ENCODE measurements at regions not wholly inside any gene's neighbourhood (a gene's known extent, or its start where the extent isn't known, plus 50 kb on each side); places are given as distances from the start of the nearest gene placed in this dataset.

- Histone ChIP-seq H2AFZ (ENCODE audit: low read length) (no peak overlapping the region), H3K9ac (ENCODE audit: extremely low read depth, insufficient read length, low read length) (no peak overlapping the region), H4K8ac (replicated peaks; ENCODE audit: insufficient read length, low read depth, low read length) (no peak overlapping the region), H3K23ac (ENCODE audit: insufficient read length, low read depth, low read length) (no peak overlapping the region), H3K27me3 (ENCODE audit: insufficient read depth, low read length) (no peaks in the 10 kb centered on the region), H3K4me1 (ENCODE audit: insufficient read depth, low read length) (no peaks in the 10 kb centered on the region), H3T11ph (ENCODE audit: low read length) (no peak overlapping the region), H2BK5ac (ENCODE audit: insufficient read length, low read length) (no peak overlapping the region), H3K4me2 (ENCODE audit: insufficient read depth, insufficient read length, low read length) (no peak overlapping the region), H2BK120ac (ENCODE audit: low read depth, low read length, poor library complexity, severe bottlenecking) (no peak overlapping the region), H3K18ac (ENCODE audit: insufficient read length, low read depth, low read length) (no peak overlapping the region), H3K23me2 (ENCODE audit: insufficient read length, low read depth, low read length, poor library complexity, severe bottlenecking) (no peaks in the 10 kb centered on the region), H3K4ac (ENCODE audit: low read depth, low read length) (no peak overlapping the region), H3K79me1 (ENCODE audit: insufficient read depth, low read depth, low read length, poor library complexity, severe bottlenecking) (no peaks in the 10 kb centered on the region), H4K5ac (ENCODE audit: insufficient read length, low read depth, low read length) (no peak overlapping the region), H3K27ac (ENCODE audit: insufficient read length, low read depth, low read length) (no peak overlapping the region), H3K79me2 (ENCODE audit: insufficient read depth, low read length) (no peaks in the 10 kb centered on the region), H2AK5ac (ENCODE audit: insufficient read length, low read length) (no peak overlapping the region), H3K9me3 (ENCODE audit: control insufficient read depth, low read depth, low read length) (no peaks in the 10 kb centered on the region), H2BK12ac (ENCODE audit: insufficient read length, low read depth, low read length) (no peak overlapping the region), H3K56ac (ENCODE audit: insufficient read length, low read depth, low read length) (no peak overlapping the region), H4K20me1 (ENCODE audit: control insufficient read depth, insufficient read depth, insufficient read length) (no peaks in the 10 kb centered on the region), H2BK15ac (ENCODE audit: low read depth, low read length) (no peak overlapping the region), H3K14ac (ENCODE audit: insufficient read depth, low read length) (no peak overlapping the region), H4K91ac (ENCODE audit: insufficient read length, low read depth, low read length) (no peak overlapping the region), H2BK20ac (ENCODE audit: low read depth, low read length, poor library complexity, severe bottlenecking) (no peak overlapping the region)
- no peaks in the 10 kb centered on the region for H3K36me3 Mint-ChIP-seq (ENCODE audit: insufficient read depth in 1 of 3, low read depth in 3 of 3)
- H3K27me3 Mint-ChIP-seq (ENCODE audit: low read depth) = no peaks in the 10 kb centered on the region; the same call in 1 of the 2 replicates
- peak; percentile 34 for DNase-seq
- H3K27ac Mint-ChIP-seq = no peak overlapping the region
- H3K4me1 Mint-ChIP-seq = peaks cover 3 to 5% of the 10 kb centered on the region in 2 experiments; a peak in 3 of 4 replicates
- no peaks in the 10 kb centered on the region for H3K9me3 Mint-ChIP-seq
- no peak overlapping the region for H3K4me3 Mint-ChIP-seq
- TF ChIP-seq CTCF (conservative IDR thresholded peaks at IDR 0.05) = peak; percentile 37; the same call in 2 of the 3 replicates
- WGBS (ENCODE audit: extremely low coverage, insufficient read length, low lambda C conversion rate) = no CpG with 5 or more reads among the region's 8 CpGs
Observed at GRCh38 chr6:15148356-15148946, 97.4 kb upstream of the JARID2 start.
